AG09309 (cell line): ENCODE measurements at regions not wholly inside any gene's neighbourhood (a gene's known extent, or its start where the extent isn't known, plus 50 kb on each side); places are given as distances from the start of the nearest gene placed in this dataset.

Experiments
- DNase-seq: peaks from one replicate; pipeline ENCODE4 v3.0.0-alpha.2; 2010; ENCODE audit warnings: low read depth
- H3K4me3 ChIP-seq: 2 replicates; pipeline ENCODE4 v1.5.1; 2011; ENCODE audit warnings: mild to moderate bottlenecking, low read depth, low read length, moderate library complexity; ENCODE audit not compliant: control insufficient read depth
- CTCF ChIP-seq: IDR thresholded peaks from 2 replicates; pipeline ENCODE4 v1.5.1; 2011; ENCODE audit warnings: mild to moderate bottlenecking, low read depth, low read length, inconsistent platforms; ENCODE audit not compliant: insufficient read depth, control insufficient read depth; ENCODE audit errors: missing control alignments

GRCh38 chr2:74745766-74746165, 88.2 kb upstream of the HK2 start:
- DNase-seq: no peak
- no peak for TF ChIP-seq CTCF

GRCh38 chr2:74746480-74746879, 87.4 kb upstream of the HK2 start:
- TF ChIP-seq CTCF: no peak
- no peak for DNase-seq

More at GRCh38 chr2:74745766-74746165, 88.2 kb upstream of the HK2 start:
- no peak overlapping the region for H3K4me3 ChIP-seq

GRCh38 chr2:74747411-74748080, 86.4 kb upstream of the HK2 start:
- no peak overlapping the region for H3K4me3 ChIP-seq

More at GRCh38 chr2:74746480-74746879, 87.4 kb upstream of the HK2 start:
- no peak overlapping the region for H3K4me3 ChIP-seq

GRCh38 chr2:74748665-74749064, 85.3 kb upstream of the HK2 start:
- TF ChIP-seq CTCF: no peak
- H3K4me3 ChIP-seq: no peak overlapping the region
- DNase-seq: no peak

More at GRCh38 chr2:74747411-74748080, 86.4 kb upstream of the HK2 start:
- peak; percentile 74 for DNase-seq
- no peak for TF ChIP-seq CTCF

GRCh38 chr2:74749432-74749831, 84.5 kb upstream of the HK2 start:
- DNase-seq: no peak
- no peak overlapping the region for H3K4me3 ChIP-seq
- no peak for TF ChIP-seq CTCF

GRCh38 chr2:74751981-74752851, 81.7 kb upstream of the HK2 start:
- TF ChIP-seq CTCF: no peak
- no peak for DNase-seq
- H3K4me3 ChIP-seq: no peak overlapping the region
